ENCODE measurements at regions not wholly inside any gene's neighbourhood (a gene's known extent, or its start where the extent isn't known, plus 50 kb on each side); places are given as distances from the start of the nearest gene placed in this dataset.
"Not testable (repeated sequence)": the region's sequence is repeated elsewhere in the genome, so short reads cannot be mapped to it uniquely, and the experiment has no call there.

DNA sequence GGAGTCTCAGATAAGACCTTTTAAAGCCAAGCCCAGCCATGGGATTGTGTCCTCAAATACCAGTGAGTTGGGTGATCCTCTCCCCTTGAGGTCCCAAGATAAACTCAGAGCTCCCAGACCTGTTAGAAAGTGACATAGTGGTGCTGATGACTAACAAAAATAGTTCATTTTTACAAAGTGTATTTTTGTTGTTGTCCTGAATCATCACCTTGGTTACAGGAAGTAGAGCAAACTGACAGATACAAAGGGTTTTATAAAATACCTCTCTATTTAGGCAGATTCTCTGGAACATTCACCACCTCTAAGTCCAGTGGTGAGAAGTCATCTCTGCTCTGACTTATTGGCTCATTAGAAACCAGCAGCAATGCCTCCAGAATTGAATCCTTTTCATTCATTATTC lies 259.3 kb downstream of the CEMIP2 start:
- intact Hi-C loops (cut with DNase I), result no loop called here
- Histone ChIP-seq H3K27me3 (no peaks in the 10 kb centered on the region), H3K9me3 (no peaks in the 10 kb centered on the region), H3K36me3 (no peaks in the 10 kb centered on the region), H3K4me1 (peaks cover 0 to 6% (median 0%) of the 10 kb centered on the region in 4 donors), H3K4me3 (no peak overlapping the region), H3K27ac (no peak overlapping the region)
- TF ChIP-seq EP300 (IDR thresholded peaks at IDR 0.05) (no peak), POLR2AphosphoS5 (IDR thresholded peaks at IDR 0.05) (no peak), POLR2A (IDR thresholded peaks at IDR 0.05) (no peak)
- TF ChIP-seq, protein P1, sequence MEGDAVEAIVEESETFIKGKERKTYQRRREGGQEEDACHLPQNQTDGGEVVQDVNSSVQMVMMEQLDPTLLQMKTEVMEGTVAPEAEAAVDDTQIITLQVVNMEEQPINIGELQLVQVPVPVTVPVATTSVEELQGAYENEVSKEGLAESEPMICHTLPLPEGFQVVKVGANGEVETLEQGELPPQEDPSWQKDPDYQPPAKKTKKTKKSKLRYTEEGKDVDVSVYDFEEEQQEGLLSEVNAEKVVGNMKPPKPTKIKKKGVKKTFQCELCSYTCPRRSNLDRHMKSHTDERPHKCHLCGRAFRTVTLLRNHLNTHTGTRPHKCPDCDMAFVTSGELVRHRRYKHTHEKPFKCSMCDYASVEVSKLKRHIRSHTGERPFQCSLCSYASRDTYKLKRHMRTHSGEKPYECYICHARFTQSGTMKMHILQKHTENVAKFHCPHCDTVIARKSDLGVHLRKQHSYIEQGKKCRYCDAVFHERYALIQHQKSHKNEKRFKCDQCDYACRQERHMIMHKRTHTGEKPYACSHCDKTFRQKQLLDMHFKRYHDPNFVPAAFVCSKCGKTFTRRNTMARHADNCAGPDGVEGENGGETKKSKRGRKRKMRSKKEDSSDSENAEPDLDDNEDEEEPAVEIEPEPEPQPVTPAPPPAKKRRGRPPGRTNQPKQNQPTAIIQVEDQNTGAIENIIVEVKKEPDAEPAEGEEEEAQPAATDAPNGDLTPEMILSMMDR (IDR thresholded peaks at IDR 0.05), result no peak
- DNase-seq, result no peak

DNA sequence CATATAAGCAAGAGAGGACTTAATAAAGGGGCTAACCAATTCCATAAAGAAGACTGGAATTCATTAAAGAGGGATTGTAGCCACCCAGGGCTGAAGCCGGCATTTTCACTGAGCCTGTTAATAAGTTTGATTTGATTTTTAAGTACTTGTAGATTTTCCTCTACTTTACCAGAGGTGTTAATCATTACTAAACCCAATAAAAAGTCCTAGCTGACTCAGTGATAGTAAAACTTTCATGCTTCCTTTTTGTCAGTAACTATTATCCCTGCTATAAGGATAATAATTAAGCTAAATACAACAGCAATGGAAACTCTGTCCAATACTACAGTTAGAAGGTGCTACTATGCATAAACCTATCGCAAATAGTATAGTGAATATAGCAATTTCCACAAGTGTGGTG lies 260.2 kb downstream of the CEMIP2 start:
- H3K27ac ChIP-seq; H3K36me3 ChIP-seq; H3K27me3 ChIP-seq; intact Hi-C loops (cut with DNase I); DNase-seq; H3K9me3 ChIP-seq; H3K4me3 ChIP-seq; H3K4me1 ChIP-seq: not testable (repeated sequence)
- 20 to 71% methylated on average over 2 of the region's 2 CpGs for WGBS, 2 donors

DNA sequence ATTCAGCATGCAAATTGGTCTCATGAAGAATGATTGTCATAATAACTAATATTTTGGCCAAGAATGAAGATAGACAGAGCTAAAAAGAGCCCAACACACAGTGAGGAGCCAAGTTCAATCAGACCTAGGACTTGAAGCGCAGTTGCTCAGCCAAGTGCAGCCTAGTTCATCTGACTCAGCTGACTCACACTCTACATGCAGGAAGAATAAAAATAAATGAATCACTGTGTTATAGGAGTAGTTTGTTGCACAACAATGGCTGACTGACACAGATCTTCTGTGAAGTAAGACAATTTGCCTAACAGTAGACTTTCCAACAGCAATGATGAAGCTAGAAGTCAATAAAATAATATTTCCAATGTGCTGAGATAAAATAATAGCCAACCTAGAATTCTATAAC lies 261.5 kb downstream of the CEMIP2 start:
- no peak for DNase-seq
- H3K4me3 ChIP-seq, result no peak overlapping the region
- H3K36me3 ChIP-seq, result no peaks in the 10 kb centered on the region
- peaks cover 0 to 6% (median 0%) of the 10 kb centered on the region in 4 donors for H3K4me1 ChIP-seq
- no peak overlapping the region for H3K27ac ChIP-seq
- H3K27me3 ChIP-seq, result no peaks in the 10 kb centered on the region
- intact Hi-C loops (cut with DNase I), result no loop called here
- H3K9me3 ChIP-seq, result no peaks in the 10 kb centered on the region
- 43 to 73% methylated on average over 1 of the region's 1 CpG for WGBS, 2 donors
- TF ChIP-seq POLR2AphosphoS5 (IDR thresholded peaks at IDR 0.05), result no peak
- no peak for TF ChIP-seq EP300 (IDR thresholded peaks at IDR 0.05)
- TF ChIP-seq, protein P1 (IDR thresholded peaks at IDR 0.05), result no peak
- TF ChIP-seq POLR2A (IDR thresholded peaks at IDR 0.05), result no peak

DNA sequence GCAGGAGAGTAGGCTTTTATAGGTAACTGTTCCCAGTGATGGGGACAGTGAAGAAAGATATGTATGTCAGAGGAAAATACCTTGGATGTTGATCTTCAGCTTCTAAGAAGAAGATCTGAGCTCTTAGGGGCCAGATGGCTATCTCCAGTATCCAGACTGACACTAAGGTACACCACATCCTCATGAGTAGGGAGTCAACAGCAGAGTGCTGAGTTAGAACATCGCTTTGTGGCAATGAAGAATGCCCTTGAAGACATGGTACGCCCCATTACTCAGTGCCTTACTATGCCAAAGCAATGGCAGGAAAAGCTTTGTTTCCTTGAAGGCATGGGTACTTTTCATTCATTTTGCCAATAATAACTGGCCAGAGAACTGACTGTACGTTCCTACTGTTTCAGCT lies 263.7 kb downstream of the CEMIP2 start:
- 86 to 91% methylated on average over 3 of the region's 3 CpGs for WGBS, 2 donors
- H3K27me3 ChIP-seq, result no peaks in the 10 kb centered on the region
- TF ChIP-seq, protein P1 (IDR thresholded peaks at IDR 0.05), result no peak
- no peak for TF ChIP-seq POLR2A (IDR thresholded peaks at IDR 0.05)
- no peak for TF ChIP-seq EP300 (IDR thresholded peaks at IDR 0.05)
- no peak for TF ChIP-seq POLR2AphosphoS5 (IDR thresholded peaks at IDR 0.05)
- intact Hi-C loops (cut with DNase I), result no loop called here
- no peak for DNase-seq
- H3K9me3 ChIP-seq, result no peaks in the 10 kb centered on the region
- H3K4me1 ChIP-seq, result peaks cover 0 to 6% (median 0%) of the 10 kb centered on the region in 4 donors
- no peak overlapping the region for H3K27ac ChIP-seq
- H3K4me3 ChIP-seq, result no peak overlapping the region
- H3K36me3 ChIP-seq, result no peaks in the 10 kb centered on the region

DNA sequence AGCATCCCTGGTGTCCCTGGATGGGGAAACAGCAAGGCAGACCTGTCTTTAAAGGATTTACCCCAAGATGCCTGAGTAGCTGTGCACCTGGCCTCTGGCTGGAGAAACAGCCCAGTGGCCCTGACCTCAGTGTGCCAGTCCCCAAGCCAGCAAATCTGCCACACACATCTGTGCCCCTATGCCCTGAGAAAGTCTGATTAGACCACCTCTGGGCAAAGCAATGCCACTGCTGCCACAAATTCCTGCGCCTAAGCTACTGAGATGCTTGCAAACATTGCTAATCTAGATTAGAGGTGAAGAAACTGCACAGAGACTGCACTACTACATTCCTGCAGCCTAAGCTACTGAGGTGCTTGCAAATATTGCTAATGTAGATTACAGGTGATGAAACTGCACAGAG lies 269.6 kb downstream of the CEMIP2 start:
- intact Hi-C loops (cut with DNase I), result no loop called here
- Histone ChIP-seq H3K36me3 (no peaks in the 10 kb centered on the region), H3K27me3 (no peaks in the 10 kb centered on the region), H3K4me1 (no peaks in the 10 kb centered on the region), H3K4me3 (no peak overlapping the region), H3K27ac (no peak overlapping the region), H3K9me3 (peaks cover 0 to 3% (median 0%) of the 10 kb centered on the region in 4 donors)
- WGBS, 2 donors, result 90 to 93% methylated on average over 1 of the region's 1 CpG
- no peak for DNase-seq
- TF ChIP-seq POLR2AphosphoS5 (IDR thresholded peaks at IDR 0.05), result no peak
- no peak for TF ChIP-seq POLR2A (IDR thresholded peaks at IDR 0.05)

DNA sequence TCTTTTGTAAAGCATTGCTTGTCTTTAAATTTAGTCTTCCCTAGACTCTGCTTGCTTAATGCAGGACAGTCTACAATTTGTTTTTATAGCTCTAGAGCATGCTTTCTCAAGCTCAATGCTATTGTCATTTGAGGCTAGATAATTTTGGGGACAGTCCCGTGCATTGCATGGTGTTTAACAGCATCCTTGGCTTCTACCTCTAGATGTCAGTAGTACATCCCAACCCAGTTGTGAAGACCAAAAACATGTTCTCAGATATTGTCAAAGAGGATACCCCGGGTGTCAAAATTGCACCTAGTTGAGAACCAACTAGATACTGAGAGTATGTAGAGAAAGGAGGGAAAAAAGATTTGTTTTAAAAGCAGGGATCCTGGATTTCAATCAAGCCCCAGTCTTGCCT lies 277.5 kb downstream of the CEMIP2 start:
- intact Hi-C loops (cut with DNase I), result no loop called here
- H3K27ac ChIP-seq, result no peak overlapping the region
- H3K36me3 ChIP-seq, result no peaks in the 10 kb centered on the region
- H3K9me3 ChIP-seq, result no peaks in the 10 kb centered on the region
- no peak for TF ChIP-seq POLR2A (IDR thresholded peaks at IDR 0.05)
- TF ChIP-seq POLR2AphosphoS5 (IDR thresholded peaks at IDR 0.05), result no peak
- TF ChIP-seq EP300 (IDR thresholded peaks at IDR 0.05), result no peak
- TF ChIP-seq, protein P1 (IDR thresholded peaks at IDR 0.05), result no peak
- no peak for DNase-seq
- no peak overlapping the region for H3K4me3 ChIP-seq
- no peaks in the 10 kb centered on the region for H3K4me1 ChIP-seq
- H3K27me3 ChIP-seq, result no peaks in the 10 kb centered on the region
- WGBS, 2 donors, result 43 to 44% methylated on average over 2 of the region's 2 CpGs

Data from sigmoid colon (tissue), 6 donors.